Liver (tissue), 8 donors: ENCODE measurements at regions not wholly inside any gene's neighbourhood (a gene's known extent, or its start where the extent isn't known, plus 50 kb on each side); places are given as distances from the start of the nearest gene placed in this dataset.

ENCODE experiments used
- DNase-seq: peaks from one replicate; pipeline ENCODE4 v3.0.0-alpha.2; 2017; ENCODE audit warnings: low spot score
- H3K27ac ChIP-seq, 2 donors: one replicate each; pipeline ENCODE4 v1.7.0; 2013; ENCODE audit warnings: inconsistent platforms in 2 of 2, low read length in 2 of 2, control low read depth in 1 of 2, low read depth in 1 of 2, mild to moderate bottlenecking in 1 of 2
- H3K27me3 ChIP-seq, 4 donors: one replicate each; pipeline versions ENCODE4 v1.6.1 to v1.7.0; 2013; ENCODE audit warnings: low read length in 3 of 4, inconsistent platforms in 1 of 4, mild to moderate bottlenecking in 1 of 4, moderate library complexity in 1 of 4; ENCODE audit not compliant: control insufficient read depth in 4 of 4, insufficient read depth in 4 of 4
- H3K36me3 ChIP-seq, 4 donors: one replicate each; pipeline versions ENCODE4 v1.6.1 to v1.7.0; 2013; ENCODE audit warnings: low read length in 3 of 4, mild to moderate bottlenecking in 3 of 4, low read depth in 1 of 4, moderate library complexity in 1 of 4; ENCODE audit not compliant: control insufficient read depth in 4 of 4, insufficient read depth in 3 of 4
- H3K4me1 ChIP-seq, 4 donors: one replicate each; pipeline versions ENCODE4 v1.6.1 to v1.7.0; 2013; ENCODE audit warnings: low read length in 3 of 4, mild to moderate bottlenecking in 3 of 4, moderate library complexity in 1 of 4; ENCODE audit not compliant: control insufficient read depth in 4 of 4, insufficient read depth in 4 of 4
- H3K4me3 ChIP-seq, 3 donors: one replicate each; pipeline versions ENCODE4 v1.6.1 to v1.7.0; 2013; ENCODE audit warnings: low read length in 3 of 3, control low read depth in 1 of 3, low read depth in 1 of 3, mild to moderate bottlenecking in 1 of 3
- H3K9ac ChIP-seq, 2 donors: one replicate each; pipeline ENCODE4 v1.7.0; 2013; ENCODE audit warnings: low read length in 2 of 2, mild to moderate bottlenecking in 2 of 2, moderate library complexity in 2 of 2, control low read depth in 1 of 2, low read depth in 1 of 2
- H3K9me3 ChIP-seq, 4 donors: one replicate each; pipeline versions ENCODE4 v1.6.1 to v1.7.0; 2013; ENCODE audit warnings: low read length in 3 of 4; ENCODE audit not compliant: control insufficient read depth in 4 of 4
- ATF3 ChIP-seq: IDR thresholded peaks from 2 replicates; pipeline ENCODE4 v1.6.1; 2016; ENCODE audit warnings: antibody characterized with exemption
- CTCF ChIP-seq: fragments of 150-350 bp; IDR thresholded peaks from 2 replicates; pipeline ENCODE4 v1.5.1; 2017; ENCODE audit warnings: improper control_type of control experiment, low read depth, low read length; ENCODE audit not compliant: missing input control
- EGR1 ChIP-seq, 2 donors: IDR thresholded peaks; 2 replicates each; pipeline ENCODE4 v1.6.1; 2016 to 2018; ENCODE audit warnings: antibody characterized with exemption in 2 of 2, low read depth in 2 of 2
- FOXA1 ChIP-seq: IDR thresholded peaks from 2 replicates; pipeline ENCODE4 v1.6.1; 2016; ENCODE audit warnings: antibody characterized with exemption
- FOXA2 ChIP-seq: IDR thresholded peaks from 2 replicates; pipeline ENCODE4 v1.6.1; 2016; ENCODE audit warnings: antibody characterized with exemption
- GABPA ChIP-seq, 2 donors: IDR thresholded peaks in 1 of 2; conservative IDR thresholded peaks in 1 of 2; 2 replicates each; pipeline ENCODE4 v1.6.1; 2016; ENCODE audit warnings: antibody characterized with exemption in 2 of 2, mild to moderate bottlenecking in 1 of 2, moderate library complexity in 1 of 2
- HNF4A ChIP-seq, 2 donors: conservative IDR thresholded peaks; 2 replicates each; pipeline ENCODE4 v1.6.1; 2016; ENCODE audit warnings: antibody characterized with exemption in 2 of 2, mild to moderate bottlenecking in 2 of 2
- HNF4G ChIP-seq: IDR thresholded peaks from 2 replicates; pipeline ENCODE4 v1.6.1; 2016; ENCODE audit warnings: antibody characterized with exemption
- JUND ChIP-seq, 2 donors: IDR thresholded peaks; 2 replicates each; pipeline ENCODE4 v1.6.1; 2016; ENCODE audit warnings: antibody characterized with exemption in 2 of 2
- NR2F2 ChIP-seq: IDR thresholded peaks from 2 replicates; pipeline ENCODE4 v1.6.1; 2016; ENCODE audit warnings: antibody characterized with exemption
- RAD21 ChIP-seq, 2 donors: IDR thresholded peaks; 2 replicates each; pipeline ENCODE4 v1.6.1; 2016; ENCODE audit warnings: antibody characterized with exemption in 2 of 2, mild to moderate bottlenecking in 2 of 2
- REST ChIP-seq: IDR thresholded peaks from 2 replicates; pipeline ENCODE4 v1.6.1; 2016; ENCODE audit warnings: antibody characterized with exemption, mild to moderate bottlenecking
- RXRA ChIP-seq, 2 donors: IDR thresholded peaks; 2 replicates each; pipeline ENCODE4 v1.6.1; 2017 to 2018; ENCODE audit warnings: antibody characterized with exemption in 2 of 2, mild to moderate bottlenecking in 1 of 2
- SP1 ChIP-seq: IDR thresholded peaks from 2 replicates; pipeline ENCODE4 v1.6.1; 2018; ENCODE audit warnings: antibody characterized with exemption, mild to moderate bottlenecking
- TAF1 ChIP-seq: conservative IDR thresholded peaks from 2 replicates; pipeline ENCODE4 v1.6.1; 2016; ENCODE audit warnings: antibody characterized with exemption, mild to moderate bottlenecking
- YY1 ChIP-seq: IDR thresholded peaks from 2 replicates; pipeline ENCODE4 v1.6.1; 2016; ENCODE audit warnings: antibody characterized with exemption, mild to moderate bottlenecking
- ZBTB33 ChIP-seq: IDR thresholded peaks from 2 replicates; pipeline ENCODE4 v1.6.1; 2016; ENCODE audit warnings: antibody characterized with exemption
- WGBS: extraction: QIAGEN DNeasy Blood & Tissue Kit; methylation state at CpG from one replicate; pipeline ENCODE4 v1.1.7; 2013; 5-methylcytosine and 5-hydroxymethylcytosine counted together
- donor health status: healthy.
- donor health status: healthy.
- donor health status: healthy.
- donor health status: healthy.
- donor health status: healthy.

GRCh38 chr6:95819461-95819860, 196.3 kb upstream of the FUT9 start:
- Histone ChIP-seq H3K9ac (no peak overlapping the region), H3K4me1 (peaks cover 0 to 9% (median 2%) of the 10 kb centered on the region in 4 donors), H3K9me3 (no peaks in the 10 kb centered on the region), H3K36me3 (no peaks in the 10 kb centered on the region), H3K4me3 (no peak overlapping the region), H3K27ac (no peak overlapping the region), H3K27me3 (no peaks in the 10 kb centered on the region)
- no peak for DNase-seq
- 64% methylated on average over 4 of the region's 4 CpGs for WGBS
- TF ChIP-seq ATF3 (no peak), RXRA (IDR thresholded peaks at IDR 0.05) (no peak), FOXA2 (no peak), HNF4G (no peak), REST (no peak), SP1 (no peak), RAD21 (IDR thresholded peaks at IDR 0.05) (no peak), EGR1 (IDR thresholded peaks at IDR 0.05; ENCODE audit: low read depth in 2 of 2) (no peak), HNF4A (conservative IDR thresholded peaks at IDR 0.05) (no peak), FOXA1 (no peak), TAF1 (no peak), YY1 (no peak), ZBTB33 (no peak), GABPA (IDR thresholded peaks at IDR 0.05 in 1 of 2, conservative IDR thresholded peaks at IDR 0.05 in 1 of 2) (no peak), JUND (IDR thresholded peaks at IDR 0.05) (no peak), NR2F2 (no peak)

- H3K36me3 ChIP-seq: no peaks in the 10 kb centered on the region
- H3K27ac ChIP-seq: no peak overlapping the region
- H3K9ac ChIP-seq: no peak overlapping the region
- DNase-seq: no peak
- no peaks in the 10 kb centered on the region for H3K9me3 ChIP-seq
- no peak overlapping the region for H3K4me3 ChIP-seq
- TF ChIP-seq RAD21 (IDR thresholded peaks at IDR 0.05): peak in 1 of 2 donors; percentile 73
- TF ChIP-seq FOXA1: no peak
- no peak for TF ChIP-seq EGR1 (IDR thresholded peaks at IDR 0.05; ENCODE audit: low read depth in 2 of 2)
- TF ChIP-seq ZBTB33: no peak
- TF ChIP-seq CTCF: peak; percentile 10
- no peak for TF ChIP-seq NR2F2
- TF ChIP-seq HNF4A (conservative IDR thresholded peaks at IDR 0.05): no peak
- 91% methylated on average over 2 of the region's 2 CpGs for WGBS
- H3K27me3 ChIP-seq: no peaks in the 10 kb centered on the region
- peaks cover 0 to 5% (median 1%) of the 10 kb centered on the region in 4 donors for H3K4me1 ChIP-seq
These were observed 195.8 kb upstream of the FUT9 start for GRCh38 chr6:95819939-95820338.
